Tibial nerve (tissue), 4 donors: ENCODE measurements at regions not wholly inside any gene's neighbourhood (a gene's known extent, or its start where the extent isn't known, plus 50 kb on each side); places are given as distances from the start of the nearest gene placed in this dataset.

Experiments
- DNase-seq, 2 donors: peaks; one replicate each; pipeline ENCODE4 v3.0.0-alpha.2; 2019; ENCODE audit warnings: low spot score in 2 of 2
- H3K27ac ChIP-seq, 4 donors: fragments of 200-600 bp; sonication (generic) in 3 of 4; one replicate each; pipeline ENCODE4 v1.5.1; 2017 to 2019; ENCODE audit warnings: mild to moderate bottlenecking in 1 of 4
- H3K27me3 ChIP-seq, 2 donors: fragments of 200-600 bp; sonication (generic) in 1 of 2; one replicate each; pipeline versions ENCODE4 v1.5.1 to v1.6.0; 2017 to 2019
- H3K36me3 ChIP-seq, 3 donors: fragments of 200-600 bp; sonication (generic); one replicate each; pipeline ENCODE4 v1.5.1; 2018 to 2019
- H3K4me1 ChIP-seq, 4 donors: fragments of 200-600 bp; sonication (generic) in 3 of 4; one replicate each; pipeline ENCODE4 v1.5.1; 2017 to 2019
- H3K4me3 ChIP-seq, 4 donors: fragments of 200-600 bp; sonication (generic) in 3 of 4; one replicate each; pipeline ENCODE4 v1.5.1; 2017 to 2019; ENCODE audit warnings: mild to moderate bottlenecking in 1 of 4, moderate library complexity in 1 of 4
- H3K9me3 ChIP-seq, 4 donors: fragments of 200-600 bp; sonication (generic) in 3 of 4; one replicate each; pipeline ENCODE4 v1.5.1; 2017 to 2019
- EP300 ChIP-seq, 2 donors: sonication (generic); formaldehyde crosslinking; IDR thresholded peaks; one replicate each; pipeline ENCODE4 v1.6.1; 2017; ENCODE audit warnings: antibody characterized with exemption in 2 of 2, mild to moderate bottlenecking in 1 of 2
- POLR2A ChIP-seq, 2 donors: fragments of 450-650 bp; IDR thresholded peaks; one replicate each; pipeline ENCODE4 v1.6.1; 2017; ENCODE audit warnings: antibody characterized with exemption in 2 of 2, mild to moderate bottlenecking in 2 of 2, moderate library complexity in 2 of 2
- WGBS, 2 donors: methylation state at CpG; one replicate each; pipeline ENCODE4 v1.1.5; 2018; 5-methylcytosine and 5-hydroxymethylcytosine counted together
- TF ChIP-seq, protein P1 (sequence below), 5 experiments: fragments of 200-600 bp in 3 of 5; fragments of 450-650 bp in 2 of 5; sonication (generic) in 3 of 5; IDR thresholded peaks; one replicate each; pipeline ENCODE4 v1.5.1; 2016 to 2019; ENCODE audit warnings: antibody characterized with exemption in 5 of 5, mild to moderate bottlenecking in 3 of 5, moderate library complexity in 2 of 5

DNA sequence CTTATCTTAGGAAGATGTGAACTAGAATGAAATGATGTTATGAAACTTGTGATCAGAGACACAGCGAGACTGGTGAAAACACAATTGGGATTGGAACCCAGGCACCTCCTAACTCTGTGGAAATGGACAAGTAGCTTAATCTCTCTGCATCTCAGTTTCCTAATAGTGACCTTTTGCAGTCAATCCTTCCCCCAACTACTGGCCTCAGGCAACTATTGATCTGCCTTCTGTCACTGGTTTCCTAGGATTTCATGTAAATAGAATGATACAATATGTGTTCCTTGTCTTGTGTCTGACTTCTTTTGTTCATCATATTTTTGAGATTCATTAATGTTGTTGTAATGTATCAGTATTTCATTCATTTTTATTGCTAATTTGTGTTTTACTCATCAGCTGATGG is 341.7 kb downstream of the REEP3 start:
- TF ChIP-seq EP300 (IDR thresholded peaks at IDR 0.05) (no peak), POLR2A (IDR thresholded peaks at IDR 0.05) (no peak)
- TF ChIP-seq, protein P1, sequence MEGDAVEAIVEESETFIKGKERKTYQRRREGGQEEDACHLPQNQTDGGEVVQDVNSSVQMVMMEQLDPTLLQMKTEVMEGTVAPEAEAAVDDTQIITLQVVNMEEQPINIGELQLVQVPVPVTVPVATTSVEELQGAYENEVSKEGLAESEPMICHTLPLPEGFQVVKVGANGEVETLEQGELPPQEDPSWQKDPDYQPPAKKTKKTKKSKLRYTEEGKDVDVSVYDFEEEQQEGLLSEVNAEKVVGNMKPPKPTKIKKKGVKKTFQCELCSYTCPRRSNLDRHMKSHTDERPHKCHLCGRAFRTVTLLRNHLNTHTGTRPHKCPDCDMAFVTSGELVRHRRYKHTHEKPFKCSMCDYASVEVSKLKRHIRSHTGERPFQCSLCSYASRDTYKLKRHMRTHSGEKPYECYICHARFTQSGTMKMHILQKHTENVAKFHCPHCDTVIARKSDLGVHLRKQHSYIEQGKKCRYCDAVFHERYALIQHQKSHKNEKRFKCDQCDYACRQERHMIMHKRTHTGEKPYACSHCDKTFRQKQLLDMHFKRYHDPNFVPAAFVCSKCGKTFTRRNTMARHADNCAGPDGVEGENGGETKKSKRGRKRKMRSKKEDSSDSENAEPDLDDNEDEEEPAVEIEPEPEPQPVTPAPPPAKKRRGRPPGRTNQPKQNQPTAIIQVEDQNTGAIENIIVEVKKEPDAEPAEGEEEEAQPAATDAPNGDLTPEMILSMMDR (IDR thresholded peaks at IDR 0.05): no peak
- 97 to 100% methylated on average over 1 of the region's 1 CpG for WGBS, 2 donors
- Histone ChIP-seq H3K4me3 (no peak overlapping the region), H3K9me3 (peaks cover 0 to 8% (median 0%) of the 10 kb centered on the region in 4 donors), H3K27ac (no peak overlapping the region), H3K36me3 (no peaks in the 10 kb centered on the region), H3K27me3 (peaks cover 0 to 3% of the 10 kb centered on the region in 2 donors), H3K4me1 (peaks cover 0 to 14% (median 0%) of the 10 kb centered on the region in 4 donors)
- DNase-seq: no peak

DNA sequence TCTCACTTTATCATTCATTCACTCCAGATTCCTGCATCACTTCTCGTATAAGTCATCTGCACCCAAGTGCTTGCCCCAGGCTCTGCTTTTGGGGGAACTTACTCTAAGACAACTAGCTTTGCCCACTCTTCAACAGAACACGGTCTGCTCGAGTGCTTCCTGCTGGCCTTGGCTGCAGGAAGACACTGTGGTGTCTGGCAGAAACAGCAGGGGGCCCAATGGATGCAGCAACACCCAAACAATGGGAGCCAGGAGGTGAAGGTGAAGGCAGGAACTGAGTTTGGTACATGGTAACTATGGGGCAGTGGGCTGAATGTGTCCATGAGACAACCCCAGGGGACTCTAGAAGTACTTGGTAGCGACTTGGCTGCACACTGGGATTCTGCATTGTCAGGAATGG is 344.0 kb downstream of the REEP3 start:
- Histone ChIP-seq H3K9me3 (no peaks in the 10 kb centered on the region), H3K36me3 (no peaks in the 10 kb centered on the region), H3K4me1 (peaks cover 0 to 14% (median 0%) of the 10 kb centered on the region in 4 donors), H3K27me3 (peaks cover 0 to 3% of the 10 kb centered on the region in 2 donors), H3K4me3 (no peak overlapping the region), H3K27ac (no peak overlapping the region)
- 70 to 77% methylated on average over 4 of the region's 4 CpGs for WGBS, 2 donors
- DNase-seq: no peak
- TF ChIP-seq EP300 (IDR thresholded peaks at IDR 0.05): no peak

DNA sequence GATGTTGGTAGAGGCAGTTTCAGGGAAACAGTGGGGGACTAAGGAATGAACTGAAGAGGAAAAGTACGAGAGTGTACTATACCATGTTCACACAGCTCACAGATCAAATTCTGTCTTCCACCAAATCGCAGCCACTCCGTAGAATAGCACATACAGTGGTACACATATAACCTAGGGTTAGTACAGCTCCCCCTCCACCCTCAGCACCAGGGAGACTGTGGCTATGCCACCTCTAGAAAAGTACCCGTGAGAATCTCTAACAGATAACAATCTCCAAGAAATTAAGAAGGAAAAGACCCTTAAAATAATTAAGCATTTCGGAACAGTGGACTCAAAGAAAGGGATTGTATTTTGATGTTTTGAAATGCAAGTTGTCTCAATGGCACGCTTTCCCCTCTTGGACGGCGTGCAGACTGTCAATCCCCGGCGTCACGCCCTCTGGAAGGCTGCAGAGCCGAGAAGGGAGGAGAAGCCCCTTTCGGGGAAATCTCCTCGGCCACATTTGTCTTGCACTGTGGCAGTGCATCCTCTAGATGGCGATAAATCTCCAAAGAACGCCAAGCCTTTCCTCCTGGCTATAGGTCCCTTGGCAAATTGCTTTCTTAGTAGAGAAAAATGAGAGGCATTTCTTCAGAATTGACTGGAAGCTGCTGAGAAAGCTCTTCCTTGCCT is 345.0 kb downstream of the REEP3 start:
- no peak overlapping the region for H3K27ac ChIP-seq
- WGBS, 2 donors: 6% methylated on average over 16 of the region's 16 CpGs
- peaks cover 0 to 3% of the 10 kb centered on the region in 2 donors for H3K27me3 ChIP-seq
- H3K4me1 ChIP-seq: peaks cover 0 to 14% (median 0%) of the 10 kb centered on the region in 4 donors
- peak in 1 of 2 donors; percentile 44 for DNase-seq
- H3K4me3 ChIP-seq: peak overlapping the region in 3 of 4 donors; percentile 4 to 27 (median 8)
- TF ChIP-seq EP300 (IDR thresholded peaks at IDR 0.05) (no peak), POLR2A (IDR thresholded peaks at IDR 0.05) (no peak)
- TF ChIP-seq, protein P1 (IDR thresholded peaks at IDR 0.05): peak; percentile 59 to 78 (median 75)
- H3K36me3 ChIP-seq: no peaks in the 10 kb centered on the region
- H3K9me3 ChIP-seq: no peaks in the 10 kb centered on the region

DNA sequence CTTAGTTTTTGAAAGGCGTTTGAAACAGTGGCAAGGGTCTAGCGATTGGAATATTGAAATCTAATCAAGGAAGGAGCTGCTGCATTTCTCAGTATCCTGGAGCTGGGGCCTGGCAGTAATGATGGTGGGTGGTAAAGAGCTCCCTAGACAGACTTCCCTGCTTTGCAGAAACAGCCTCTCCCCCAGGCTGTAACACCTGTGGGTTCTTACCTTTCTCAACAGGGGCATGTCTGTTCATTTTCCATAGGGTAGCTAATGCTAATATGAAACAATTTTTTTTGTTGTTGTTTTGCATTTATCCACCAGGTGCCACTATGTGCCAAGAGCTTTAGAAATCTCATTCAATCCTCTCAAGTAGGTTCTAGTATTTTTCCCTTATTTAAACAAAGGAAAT is 345.5 kb downstream of the REEP3 start:
- Histone ChIP-seq H3K4me3 (no peak overlapping the region), H3K4me1 (peaks cover 0 to 14% (median 0%) of the 10 kb centered on the region in 4 donors), H3K27ac (no peak overlapping the region), H3K9me3 (no peaks in the 10 kb centered on the region), H3K27me3 (peaks cover 0 to 3% of the 10 kb centered on the region in 2 donors), H3K36me3 (no peaks in the 10 kb centered on the region)
- TF ChIP-seq EP300 (IDR thresholded peaks at IDR 0.05) (no peak), POLR2A (IDR thresholded peaks at IDR 0.05) (no peak)
- TF ChIP-seq, protein P1 (IDR thresholded peaks at IDR 0.05): peak in 1 of 5 experiments; percentile 11
- DNase-seq: no peak
- WGBS, 2 donors: 4 to 5% methylated on average over 2 of the region's 2 CpGs

DNA sequence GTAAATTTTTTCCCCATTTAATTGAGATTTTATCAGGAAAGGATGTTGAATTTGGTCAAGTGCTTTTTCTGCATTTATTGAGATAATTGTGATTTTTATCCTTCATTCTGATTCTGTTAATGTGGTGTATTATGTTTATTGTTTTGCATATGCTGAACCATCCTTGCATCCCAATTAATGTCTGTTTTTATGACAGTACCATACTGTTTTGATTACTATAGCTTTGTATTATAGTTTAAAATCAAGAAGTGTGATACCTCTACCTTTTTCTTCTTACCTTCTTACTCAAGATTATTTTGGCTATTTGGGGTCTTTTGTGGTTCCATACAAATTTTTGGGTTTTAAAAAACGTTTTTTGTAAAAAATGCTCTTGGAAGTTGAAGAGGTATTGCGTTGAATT is 357.2 kb downstream of the REEP3 start:
- Histone ChIP-seq H3K4me1 (no peaks in the 10 kb centered on the region), H3K27ac (no peak overlapping the region), H3K36me3 (no peaks in the 10 kb centered on the region), H3K4me3 (no peak overlapping the region), H3K27me3 (no peaks in the 10 kb centered on the region), H3K9me3 (peaks cover 0 to 24% (median 4%) of the 10 kb centered on the region in 4 donors)
- no peak for DNase-seq
- WGBS, 2 donors: 81 to 83% methylated on average over 2 of the region's 2 CpGs
- no peak for TF ChIP-seq EP300 (IDR thresholded peaks at IDR 0.05)
- TF ChIP-seq, protein P1 (IDR thresholded peaks at IDR 0.05): no peak
- no peak for TF ChIP-seq POLR2A (IDR thresholded peaks at IDR 0.05)
